GM18873 (cell line): ENCODE measurements at regions not wholly inside any gene's neighbourhood (a gene's known extent, or its start where the extent isn't known, plus 50 kb on each side); places are given as distances from the start of the nearest gene placed in this dataset.
A peak's percentile ranks its signal among the peaks of the same experiment; 100 is the strongest.
"Not testable (repeated sequence)": the region's sequence is repeated elsewhere in the genome, so short reads cannot be mapped to it uniquely, and the experiment has no call there.

Source experiments
- ATAC-seq: cut with Tn5 transposase; IDR thresholded peaks from one replicate; pipeline ENCODE4 v1.9.1; 2021; ENCODE audit warnings: mild to moderate bottlenecking, moderate library complexity, moderate number of reproducible peaks; ENCODE audit not compliant: unreplicated experiment, low FRiP score

GRCh38 chr4:112767386-112767785 lies 130.4 kb downstream of the LARP7 start:
- no peak for ATAC-seq

- no peak for ATAC-seq
These were observed 133.2 kb downstream of the LARP7 start for GRCh38 chr4:112770114-112770513.

GRCh38 chr4:112775801-112776200 lies 138.9 kb downstream of the LARP7 start:
- ATAC-seq = no peak

GRCh38 chr4:112776535-112776934 lies 139.6 kb downstream of the LARP7 start:
- ATAC-seq = no peak

- ATAC-seq = no peak
These were observed 141.6 kb downstream of the LARP7 start for GRCh38 chr4:112778520-112778919.

GRCh38 chr4:112793033-112793432 lies 156.1 kb downstream of the LARP7 start:
- no peak for ATAC-seq

- ATAC-seq = no peak
These were observed 163.1 kb downstream of the LARP7 start for GRCh38 chr4:112800001-112800400.

GRCh38 chr4:112801341-112801740 lies 164.4 kb downstream of the LARP7 start:
- ATAC-seq = no peak

GRCh38 chr4:112802780-112803179 lies 165.8 kb downstream of the LARP7 start:
- ATAC-seq = no peak

- peak; percentile 67 for ATAC-seq
These were observed 170.1 kb downstream of the LARP7 start for GRCh38 chr4:112807083-112807482.

- ATAC-seq = no peak
These were observed 171.1 kb downstream of the LARP7 start for GRCh38 chr4:112808001-112808400.

GRCh38 chr4:112813790-112814189 lies 176.8 kb downstream of the LARP7 start:
- no peak for ATAC-seq

- peak; percentile 92 for ATAC-seq
These were observed 181.1 kb downstream of the LARP7 start for GRCh38 chr4:112817933-112818593.

GRCh38 chr4:112818594-112818965 lies 181.6 kb downstream of the LARP7 start:
- no peak for ATAC-seq

- ATAC-seq = no peak
These were observed 182.8 kb downstream of the LARP7 start for GRCh38 chr4:112819729-112820128.

GRCh38 chr4:112823156-112823555 lies 186.2 kb downstream of the LARP7 start:
- ATAC-seq = no peak

- no peak for ATAC-seq
These were observed 186.7 kb downstream of the LARP7 start for GRCh38 chr4:112823606-112824005.

- no peak for ATAC-seq
These were observed 193.9 kb downstream of the LARP7 start for GRCh38 chr4:112830753-112831386.

- ATAC-seq = no peak
These were observed 195.6 kb downstream of the LARP7 start for GRCh38 chr4:112832493-112832892.

- no peak for ATAC-seq
These were observed 200.0 kb downstream of the LARP7 start for GRCh38 chr4:112836895-112837294.

GRCh38 chr4:112838015-112838414 lies 201.1 kb downstream of the LARP7 start:
- not testable (repeated sequence) for ATAC-seq

- ATAC-seq = no peak
These were observed 203.1 kb downstream of the LARP7 start for GRCh38 chr4:112840061-112840460.
